ENCODE measurements at regions not wholly inside any gene's neighbourhood (a gene's known extent, or its start where the extent isn't known, plus 50 kb on each side); places are given as distances from the start of the nearest gene placed in this dataset.

GRCh38 chr4:130648570-130648969 lies 1552.6 kb downstream of the C4orf33 start:
- no peaks in the 10 kb centered on the region for H3K4me1 Mint-ChIP-seq (ENCODE audit: low read depth)

GRCh38 chr4:130653842-130654241 lies 1557.9 kb downstream of the C4orf33 start:
- peaks cover 18% of the 10 kb centered on the region for H3K9me3 Mint-ChIP-seq (ENCODE audit: low read depth)
- H3K4me1 Mint-ChIP-seq (ENCODE audit: low read depth), result no peaks in the 10 kb centered on the region
- no peak for TF ChIP-seq CTCF (IDR thresholded peaks at IDR 0.05)
- H3K27me3 Mint-ChIP-seq (ENCODE audit: low read depth), result peaks cover 9% of the 10 kb centered on the region
- no peak overlapping the region for H3K27ac Mint-ChIP-seq (ENCODE audit: unreplicated experiment)
- no peak overlapping the region for H3K4me3 Mint-ChIP-seq (ENCODE audit: unreplicated experiment)
- peaks cover 3% of the 10 kb centered on the region for H3K36me3 Mint-ChIP-seq (ENCODE audit: low read depth)
- DNase-seq (ENCODE audit: low spot score), result no peak

More at GRCh38 chr4:130648570-130648969, 1552.6 kb downstream of the C4orf33 start:
- H3K36me3 Mint-ChIP-seq (ENCODE audit: low read depth), result no peaks in the 10 kb centered on the region
- H3K9me3 Mint-ChIP-seq (ENCODE audit: low read depth), result no peaks in the 10 kb centered on the region
- no peak for DNase-seq (ENCODE audit: low spot score)
- peaks cover 11% of the 10 kb centered on the region for H3K27me3 Mint-ChIP-seq (ENCODE audit: low read depth)
- no peak for TF ChIP-seq CTCF (IDR thresholded peaks at IDR 0.05)
- H3K4me3 Mint-ChIP-seq (ENCODE audit: unreplicated experiment), result no peak overlapping the region
- no peak overlapping the region for H3K27ac Mint-ChIP-seq (ENCODE audit: unreplicated experiment)

GRCh38 chr4:130659320-130659719 lies 1563.4 kb downstream of the C4orf33 start:
- Mint-ChIP-seq H3K4me3 (ENCODE audit: unreplicated experiment) (no peak overlapping the region), H3K9me3 (ENCODE audit: low read depth) (peaks cover 12% of the 10 kb centered on the region), H3K4me1 (ENCODE audit: low read depth) (no peaks in the 10 kb centered on the region), H3K36me3 (ENCODE audit: low read depth) (peaks cover 3% of the 10 kb centered on the region), H3K27ac (ENCODE audit: unreplicated experiment) (no peak overlapping the region), H3K27me3 (ENCODE audit: low read depth) (peaks cover 2% of the 10 kb centered on the region)
- DNase-seq (ENCODE audit: low spot score), result no peak
- no peak for TF ChIP-seq CTCF (IDR thresholded peaks at IDR 0.05)

- Mint-ChIP-seq H3K4me1 (ENCODE audit: low read depth) (no peaks in the 10 kb centered on the region), H3K4me3 (ENCODE audit: unreplicated experiment) (no peak overlapping the region), H3K27ac (ENCODE audit: unreplicated experiment) (no peak overlapping the region), H3K36me3 (ENCODE audit: low read depth) (no peaks in the 10 kb centered on the region), H3K9me3 (ENCODE audit: low read depth) (no peaks in the 10 kb centered on the region), H3K27me3 (ENCODE audit: low read depth) (peaks cover 5% of the 10 kb centered on the region)
- DNase-seq (ENCODE audit: low spot score), result no peak
- no peak for TF ChIP-seq CTCF (IDR thresholded peaks at IDR 0.05)
These were observed 1572.9 kb downstream of the C4orf33 start for GRCh38 chr4:130668859-130669258.

GRCh38 chr4:130675266-130675665 lies 1579.3 kb downstream of the C4orf33 start:
- no peaks in the 10 kb centered on the region for H3K9me3 Mint-ChIP-seq (ENCODE audit: low read depth)
- H3K4me1 Mint-ChIP-seq (ENCODE audit: low read depth), result no peaks in the 10 kb centered on the region
- H3K36me3 Mint-ChIP-seq (ENCODE audit: low read depth), result no peaks in the 10 kb centered on the region
- no peak overlapping the region for H3K27ac Mint-ChIP-seq (ENCODE audit: unreplicated experiment)
- no peak for DNase-seq (ENCODE audit: low spot score)
- TF ChIP-seq CTCF (IDR thresholded peaks at IDR 0.05), result no peak
- H3K27me3 Mint-ChIP-seq (ENCODE audit: low read depth), result peaks cover 7% of the 10 kb centered on the region
- no peak overlapping the region for H3K4me3 Mint-ChIP-seq (ENCODE audit: unreplicated experiment)

All from chondrocyte (in vitro differentiated cells).